SK-N-SH (cell line): ENCODE measurements at regions not wholly inside any gene's neighbourhood (a gene's known extent, or its start where the extent isn't known, plus 50 kb on each side); places are given as distances from the start of the nearest gene placed in this dataset.

Experiments used
- CTCF ChIA-PET: fragments of 300-600, 350-600 bp; formaldehyde crosslinking; extraction: SDS; loops from one replicate; lab custom pipeline; 2021; lab: Yijun Ruan, JAX
- POLR2A ChIA-PET: fragments of 350-600 bp; sonication (Branson Sonifier 250); formaldehyde crosslinking; extraction: SDS; loops from one replicate; lab custom pipeline; 2020; ENCODE audit warnings: antibody characterized with exemption, inconsistent platforms; lab: Yijun Ruan, JAX
- DNase-seq: peaks from one replicate; pipeline ENCODE4 v3.0.0; 2012
- H2AFZ ChIP-seq: fragments of 200-600 bp; sonication (generic); 2 replicates; pipeline ENCODE4 v1.8.1; 2016; ENCODE audit warnings: antibody characterized with exemption, mild to moderate bottlenecking, low read depth
- H3F3A ChIP-seq: fragments of 200-600 bp; sonication (generic); replicated peaks from 2 replicates; pipeline ENCODE3; 2016; ENCODE audit warnings: antibody characterized with exemption, mild to moderate bottlenecking; ENCODE audit not compliant: insufficient read depth
- H3K27ac ChIP-seq, 2 experiments: fragments of 200-500 bp in 1 of 2; fragments of 200-600 bp in 1 of 2; sonication (Bioruptor generic) in 1 of 2; sonication (generic), shearing (Covaris generic) in 1 of 2; 2 replicates each; pipeline versions ENCODE4 v1.5.1 to v1.6.1; 2014 to 2016; ENCODE audit warnings: low read depth in 2 of 2, inconsistent platforms in 1 of 2, low read length in 1 of 2, mild to moderate bottlenecking in 1 of 2, mixed read lengths in 1 of 2
- H3K27me3 ChIP-seq: fragments of 200-600 bp; sonication (generic), shearing (Covaris generic); 2 replicates; pipeline ENCODE4 v1.6.1; 2016; ENCODE audit warnings: mixed run types; ENCODE audit not compliant: insufficient read depth
- H3K36me3 ChIP-seq, 2 experiments: fragments of 200-500 bp in 1 of 2; fragments of 200-600 bp in 1 of 2; sonication (Bioruptor generic) in 1 of 2; sonication (generic) in 1 of 2; replicated peaks in 1 of 2; 2 replicates each; pipeline versions ENCODE3 to v1.5.1; 2014 to 2016; ENCODE audit warnings: low read length in 1 of 2, mild to moderate bottlenecking in 1 of 2; ENCODE audit not compliant: insufficient read depth in 2 of 2, control insufficient read depth in 1 of 2
- H3K4me1 ChIP-seq, 2 experiments: fragments of 200-500 bp in 1 of 2; fragments of 200-600 bp in 1 of 2; sonication (Bioruptor generic) in 1 of 2; sonication (generic), shearing (Covaris generic) in 1 of 2; 2 replicates each; pipeline versions ENCODE4 v1.5.1 to v1.6.1; 2014 to 2016; ENCODE audit warnings: low read depth in 1 of 2, low read length in 1 of 2, mixed run types in 1 of 2; ENCODE audit not compliant: insufficient read depth in 2 of 2, control insufficient read depth in 1 of 2
- H3K4me2 ChIP-seq: fragments of 200-600 bp; sonication (generic), shearing (Covaris generic); 2 replicates; pipeline ENCODE4 v1.6.1; 2017; ENCODE audit warnings: mixed run types
- H3K4me3 ChIP-seq, 2 experiments: fragments of 200-500 bp in 1 of 2; fragments of 200-600 bp in 1 of 2; sonication (Bioruptor generic) in 1 of 2; sonication (generic), shearing (Covaris generic) in 1 of 2; 2 replicates each; pipeline versions ENCODE4 v1.5.1 to v1.8.1; 2014 to 2016; ENCODE audit warnings: low read depth in 2 of 2, inconsistent platforms in 1 of 2, low read length in 1 of 2, mild to moderate bottlenecking in 1 of 2, mixed read lengths in 1 of 2, moderate library complexity in 1 of 2
- H3K79me2 ChIP-seq: fragments of 200-600 bp; sonication (generic); 2 replicates; pipeline ENCODE4 v1.8.1; 2017; ENCODE audit warnings: mild to moderate bottlenecking; ENCODE audit not compliant: insufficient read depth
- H3K9ac ChIP-seq: fragments of 200-600 bp; sonication (generic); 2 replicates; pipeline ENCODE4 v1.6.1; 2017; ENCODE audit warnings: mixed run types
- H3K9me2 ChIP-seq: fragments of 200-600 bp; sonication (generic); 2 replicates; pipeline ENCODE4 v1.6.1; 2017; ENCODE audit warnings: mixed run types
- H3K9me3 ChIP-seq: fragments of 200-600 bp; sonication (generic); 2 replicates; pipeline ENCODE4 v1.6.1; 2017; ENCODE audit warnings: mixed run types, mild to moderate bottlenecking, moderate library complexity
- H4K20me1 ChIP-seq: fragments of 200-600 bp; sonication (generic); 2 replicates; pipeline ENCODE4 v1.6.1; 2017; ENCODE audit warnings: mild to moderate bottlenecking, mixed run types; ENCODE audit not compliant: insufficient read depth
- CHD2 ChIP-seq: fragments of 150-350 bp; IDR thresholded peaks from 2 replicates; pipeline ENCODE4 v1.6.1; 2018; ENCODE audit warnings: low read length; ENCODE audit not compliant: partially characterized antibody
- EZH2phosphoT487 ChIP-seq: fragments of 200-600 bp; sonication (generic); IDR thresholded peaks from 2 replicates; pipeline ENCODE4 v1.6.1; 2017; ENCODE audit warnings: low read depth, mixed run types, mild to moderate bottlenecking, antibody characterized with exemption, moderate library complexity, borderline replicate concordance
- FOSL2 ChIP-seq: IDR thresholded peaks from 2 replicates; pipeline ENCODE4 v1.4.0; 2012; ENCODE audit warnings: low read depth, mild to moderate bottlenecking, moderate library complexity, borderline replicate concordance
- FOXJ3 ChIP-seq: sonication (generic); formaldehyde crosslinking; IDR thresholded peaks from 2 replicates; pipeline ENCODE4 v1.5.1; 2020; ENCODE audit warnings: mild to moderate bottlenecking, missing genetic modification reagents
- GABPA ChIP-seq: IDR thresholded peaks from 2 replicates; pipeline ENCODE4 v1.4.0; 2012; ENCODE audit warnings: low read depth, mild to moderate bottlenecking
- JUND ChIP-seq: IDR thresholded peaks from 2 replicates; pipeline ENCODE4 v1.4.0; 2012
- MEF2A ChIP-seq: IDR thresholded peaks from 2 replicates; pipeline ENCODE4 v1.4.0; 2012; ENCODE audit warnings: low read depth, borderline replicate concordance
- RAD21 ChIP-seq: IDR thresholded peaks from 2 replicates; pipeline ENCODE4 v1.6.1; 2012; ENCODE audit warnings: mild to moderate bottlenecking, low read length
- RFX5 ChIP-seq: IDR thresholded peaks from 2 replicates; pipeline ENCODE4 v1.6.1; 2012; ENCODE audit warnings: mild to moderate bottlenecking, improper control_type of control experiment, low read length
- SIN3A ChIP-seq: IDR thresholded peaks from 2 replicates; pipeline ENCODE4 v1.6.1; 2012; ENCODE audit warnings: low read depth, mild to moderate bottlenecking, low read length, moderate library complexity, borderline replicate concordance
- TAF1 ChIP-seq: IDR thresholded peaks from 2 replicates; pipeline ENCODE4 v1.6.1; 2012; ENCODE audit warnings: low read depth, mild to moderate bottlenecking, low read length, moderate library complexity, borderline replicate concordance
- WGBS: methylation state at CpG from one replicate; pipeline ENCODE4 v1.1.6; 2017; ENCODE audit warnings: low lambda C conversion rate; 5-methylcytosine and 5-hydroxymethylcytosine counted together
- TF ChIP-seq, protein P1 (sequence below): IDR thresholded peaks from 2 replicates; pipeline ENCODE4 v1.6.1; 2012; ENCODE audit warnings: mild to moderate bottlenecking, low read depth, low read length, moderate library complexity
- TF ChIP-seq, protein P2 (sequence below): IDR thresholded peaks from 2 replicates; pipeline ENCODE4 v1.4.0; 2012; ENCODE audit warnings: low read depth, borderline replicate concordance
- TF ChIP-seq, protein P3 (sequence below): fragments of 200-600 bp; sonication (generic); IDR thresholded peaks from 2 replicates; pipeline ENCODE4 v1.6.1; 2017; ENCODE audit warnings: antibody characterized with exemption, mild to moderate bottlenecking, moderate library complexity
- TF ChIP-seq, protein P4 (sequence below): IDR thresholded peaks from 2 replicates; pipeline ENCODE4 v1.4.0; 2012; ENCODE audit warnings: low read depth
- TF ChIP-seq, protein P5 (sequence below): fragments of 150-350 bp; IDR thresholded peaks from 2 replicates; pipeline ENCODE4 v1.6.1; 2017; ENCODE audit warnings: antibody characterized with exemption, low read length, low read depth, borderline replicate concordance

DNA sequence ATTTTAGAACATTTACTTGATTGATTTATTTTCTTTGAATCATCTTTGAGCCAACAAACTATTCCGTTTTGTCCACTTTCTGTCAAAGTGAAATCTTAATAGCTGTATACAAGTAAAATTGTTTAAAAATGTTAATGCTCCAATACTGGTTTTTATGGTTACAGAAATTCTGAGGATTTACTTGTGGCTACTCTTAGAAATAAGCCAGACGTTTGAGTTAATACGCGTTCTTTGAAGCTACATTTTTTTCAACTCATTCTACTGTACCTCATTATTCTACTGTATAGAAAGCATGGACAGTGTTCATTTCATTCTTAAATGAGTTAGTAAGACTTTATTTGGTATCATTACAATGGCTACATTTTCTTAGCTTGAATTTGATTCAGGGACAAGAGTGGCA lies 996.2 kb upstream of the FLRT2 start:
- POLR2A ChIA-PET: interaction anchor here (0.6 kb wide), 1 partner anchor 50 kb away, joined by 3 read pairs; no protein-coding TSS in a partner anchor
- no peak for TF ChIP-seq RFX5
- TF ChIP-seq, protein P1, sequence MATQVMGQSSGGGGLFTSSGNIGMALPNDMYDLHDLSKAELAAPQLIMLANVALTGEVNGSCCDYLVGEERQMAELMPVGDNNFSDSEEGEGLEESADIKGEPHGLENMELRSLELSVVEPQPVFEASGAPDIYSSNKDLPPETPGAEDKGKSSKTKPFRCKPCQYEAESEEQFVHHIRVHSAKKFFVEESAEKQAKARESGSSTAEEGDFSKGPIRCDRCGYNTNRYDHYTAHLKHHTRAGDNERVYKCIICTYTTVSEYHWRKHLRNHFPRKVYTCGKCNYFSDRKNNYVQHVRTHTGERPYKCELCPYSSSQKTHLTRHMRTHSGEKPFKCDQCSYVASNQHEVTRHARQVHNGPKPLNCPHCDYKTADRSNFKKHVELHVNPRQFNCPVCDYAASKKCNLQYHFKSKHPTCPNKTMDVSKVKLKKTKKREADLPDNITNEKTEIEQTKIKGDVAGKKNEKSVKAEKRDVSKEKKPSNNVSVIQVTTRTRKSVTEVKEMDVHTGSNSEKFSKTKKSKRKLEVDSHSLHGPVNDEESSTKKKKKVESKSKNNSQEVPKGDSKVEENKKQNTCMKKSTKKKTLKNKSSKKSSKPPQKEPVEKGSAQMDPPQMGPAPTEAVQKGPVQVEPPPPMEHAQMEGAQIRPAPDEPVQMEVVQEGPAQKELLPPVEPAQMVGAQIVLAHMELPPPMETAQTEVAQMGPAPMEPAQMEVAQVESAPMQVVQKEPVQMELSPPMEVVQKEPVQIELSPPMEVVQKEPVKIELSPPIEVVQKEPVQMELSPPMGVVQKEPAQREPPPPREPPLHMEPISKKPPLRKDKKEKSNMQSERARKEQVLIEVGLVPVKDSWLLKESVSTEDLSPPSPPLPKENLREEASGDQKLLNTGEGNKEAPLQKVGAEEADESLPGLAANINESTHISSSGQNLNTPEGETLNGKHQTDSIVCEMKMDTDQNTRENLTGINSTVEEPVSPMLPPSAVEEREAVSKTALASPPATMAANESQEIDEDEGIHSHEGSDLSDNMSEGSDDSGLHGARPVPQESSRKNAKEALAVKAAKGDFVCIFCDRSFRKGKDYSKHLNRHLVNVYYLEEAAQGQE: no peak
- TF ChIP-seq TAF1: no peak
- TF ChIP-seq, protein P2, sequence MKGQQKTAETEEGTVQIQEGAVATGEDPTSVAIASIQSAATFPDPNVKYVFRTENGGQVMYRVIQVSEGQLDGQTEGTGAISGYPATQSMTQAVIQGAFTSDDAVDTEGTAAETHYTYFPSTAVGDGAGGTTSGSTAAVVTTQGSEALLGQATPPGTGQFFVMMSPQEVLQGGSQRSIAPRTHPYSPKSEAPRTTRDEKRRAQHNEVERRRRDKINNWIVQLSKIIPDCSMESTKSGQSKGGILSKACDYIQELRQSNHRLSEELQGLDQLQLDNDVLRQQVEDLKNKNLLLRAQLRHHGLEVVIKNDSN: no peak
- no peak overlapping the region for H3K9ac ChIP-seq
- WGBS: 45% methylated on average over 4 of the region's 4 CpGs
- no peaks in the 10 kb centered on the region for H3K9me3 ChIP-seq
- H4K20me1 ChIP-seq: 0 out of 2 replicates have a peak, but pooled peaks cover 3% of the 10 kb centered on the region
- H3F3A ChIP-seq: no peaks in the 10 kb centered on the region
- H3K4me1 ChIP-seq: no peaks in the 10 kb centered on the region
- H3K36me3 ChIP-seq: no peaks in the 10 kb centered on the region
- H3K4me2 ChIP-seq: no peak overlapping the region
- no peak overlapping the region for H2AFZ ChIP-seq
- no peak overlapping the region for H3K4me3 ChIP-seq
- no peak overlapping the region for H3K27ac ChIP-seq
- DNase-seq: no peak
- H3K9me2 ChIP-seq: no peaks in the 10 kb centered on the region
- CTCF ChIA-PET: no interaction called here
- no peaks in the 10 kb centered on the region for H3K79me2 ChIP-seq
- H3K27me3 ChIP-seq: peaks cover 3% of the 10 kb centered on the region; the same call in 1 of the 2 replicates

DNA sequence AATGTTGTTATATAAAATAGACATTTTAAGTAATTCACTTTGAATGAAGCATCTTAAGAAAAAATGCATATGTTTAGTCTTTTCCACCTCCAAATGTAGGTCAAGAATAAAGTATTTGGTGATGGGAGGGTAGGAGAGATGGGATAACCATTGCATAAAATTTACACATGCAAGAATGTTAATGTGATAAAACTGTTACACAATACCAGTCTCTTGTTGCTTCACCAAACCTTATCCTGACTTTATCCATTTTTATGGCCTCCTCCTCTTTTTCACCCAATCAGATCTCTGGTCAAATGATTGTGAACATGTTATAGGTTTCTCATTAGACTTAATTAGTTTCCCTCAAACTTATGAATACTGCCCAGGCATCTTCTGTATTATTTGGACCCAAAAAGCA lies 994.5 kb upstream of the FLRT2 start:
- Histone ChIP-seq H3K27ac (no peak overlapping the region), H3K27me3 (peaks cover 3% of the 10 kb centered on the region; the same call in 1 of the 2 replicates), H3K9me3 (no peaks in the 10 kb centered on the region), H3K9me2 (no peaks in the 10 kb centered on the region), H4K20me1 (0 out of 2 replicates have a peak, but pooled peaks cover 2% of the 10 kb centered on the region), H3K4me1 (no peaks in the 10 kb centered on the region), H3K9ac (no peak overlapping the region), H3K4me2 (no peak overlapping the region), H3K36me3 (no peaks in the 10 kb centered on the region), H2AFZ (no peak overlapping the region), H3K79me2 (no peaks in the 10 kb centered on the region), H3K4me3 (no peak overlapping the region), H3F3A (no peaks in the 10 kb centered on the region)
- POLR2A ChIA-PET: no interaction called here
- CTCF ChIA-PET: no interaction called here
- no peak for DNase-seq
- no peak for TF ChIP-seq MEF2A
- no peak for TF ChIP-seq FOXJ3

DNA sequence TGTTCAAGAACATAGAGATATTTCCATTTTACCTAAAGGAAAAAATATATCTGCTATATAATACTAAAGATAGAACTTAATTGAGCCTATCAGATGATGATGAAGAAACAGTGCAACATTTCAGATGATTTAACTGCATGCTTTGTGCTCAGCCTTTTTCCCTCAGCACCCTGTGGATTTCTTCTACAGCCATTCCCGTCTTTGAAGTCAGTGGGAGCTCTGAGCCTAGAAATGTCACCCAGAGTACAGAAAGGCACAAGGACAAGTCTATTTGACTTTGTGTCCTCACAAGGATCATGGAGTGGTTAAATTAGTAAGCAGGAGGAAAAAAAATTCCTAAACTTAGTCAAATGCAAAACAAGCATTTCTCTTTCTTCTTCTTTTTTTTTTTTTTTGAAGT lies 994.0 kb upstream of the FLRT2 start:
- POLR2A ChIA-PET: no interaction called here
- Histone ChIP-seq H3K27me3 (peaks cover 3% of the 10 kb centered on the region; the same call in 1 of the 2 replicates), H3K4me1 (no peaks in the 10 kb centered on the region), H3K9me2 (no peaks in the 10 kb centered on the region), H3K9me3 (no peaks in the 10 kb centered on the region), H3K36me3 (no peaks in the 10 kb centered on the region), H3K4me2 (no peak overlapping the region), H3F3A (no peaks in the 10 kb centered on the region), H3K9ac (no peak overlapping the region), H3K27ac (no peak overlapping the region), H3K79me2 (no peaks in the 10 kb centered on the region), H2AFZ (no peak overlapping the region), H3K4me3 (no peak overlapping the region), H4K20me1 (no peaks in the 10 kb centered on the region)
- DNase-seq: no peak
- CTCF ChIA-PET: no interaction called here
- 0% methylated on average over 1 of the region's 1 CpG for WGBS
- TF ChIP-seq, protein P3, sequence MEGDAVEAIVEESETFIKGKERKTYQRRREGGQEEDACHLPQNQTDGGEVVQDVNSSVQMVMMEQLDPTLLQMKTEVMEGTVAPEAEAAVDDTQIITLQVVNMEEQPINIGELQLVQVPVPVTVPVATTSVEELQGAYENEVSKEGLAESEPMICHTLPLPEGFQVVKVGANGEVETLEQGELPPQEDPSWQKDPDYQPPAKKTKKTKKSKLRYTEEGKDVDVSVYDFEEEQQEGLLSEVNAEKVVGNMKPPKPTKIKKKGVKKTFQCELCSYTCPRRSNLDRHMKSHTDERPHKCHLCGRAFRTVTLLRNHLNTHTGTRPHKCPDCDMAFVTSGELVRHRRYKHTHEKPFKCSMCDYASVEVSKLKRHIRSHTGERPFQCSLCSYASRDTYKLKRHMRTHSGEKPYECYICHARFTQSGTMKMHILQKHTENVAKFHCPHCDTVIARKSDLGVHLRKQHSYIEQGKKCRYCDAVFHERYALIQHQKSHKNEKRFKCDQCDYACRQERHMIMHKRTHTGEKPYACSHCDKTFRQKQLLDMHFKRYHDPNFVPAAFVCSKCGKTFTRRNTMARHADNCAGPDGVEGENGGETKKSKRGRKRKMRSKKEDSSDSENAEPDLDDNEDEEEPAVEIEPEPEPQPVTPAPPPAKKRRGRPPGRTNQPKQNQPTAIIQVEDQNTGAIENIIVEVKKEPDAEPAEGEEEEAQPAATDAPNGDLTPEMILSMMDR: no peak
- TF ChIP-seq RAD21: no peak
- no peak for TF ChIP-seq FOXJ3
- TF ChIP-seq SIN3A: no peak
- no peak for TF ChIP-seq EZH2phosphoT487
- TF ChIP-seq, protein P4, sequence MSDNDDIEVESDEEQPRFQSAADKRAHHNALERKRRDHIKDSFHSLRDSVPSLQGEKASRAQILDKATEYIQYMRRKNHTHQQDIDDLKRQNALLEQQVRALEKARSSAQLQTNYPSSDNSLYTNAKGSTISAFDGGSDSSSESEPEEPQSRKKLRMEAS: no peak
- TF ChIP-seq, protein P5, sequence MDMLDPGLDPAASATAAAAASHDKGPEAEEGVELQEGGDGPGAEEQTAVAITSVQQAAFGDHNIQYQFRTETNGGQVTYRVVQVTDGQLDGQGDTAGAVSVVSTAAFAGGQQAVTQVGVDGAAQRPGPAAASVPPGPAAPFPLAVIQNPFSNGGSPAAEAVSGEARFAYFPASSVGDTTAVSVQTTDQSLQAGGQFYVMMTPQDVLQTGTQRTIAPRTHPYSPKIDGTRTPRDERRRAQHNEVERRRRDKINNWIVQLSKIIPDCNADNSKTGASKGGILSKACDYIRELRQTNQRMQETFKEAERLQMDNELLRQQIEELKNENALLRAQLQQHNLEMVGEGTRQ: no peak
- no peak for TF ChIP-seq JUND
- TF ChIP-seq FOSL2: no peak
- TF ChIP-seq CHD2: no peak
- TF ChIP-seq GABPA: no peak
